ENCODE measurements at regions not wholly inside any gene's neighbourhood (a gene's known extent, or its start where the extent isn't known, plus 50 kb on each side); places are given as distances from the start of the nearest gene placed in this dataset.

- no peak for TF ChIP-seq CTCF (IDR thresholded peaks at IDR 0.05; ENCODE audit: low read depth, low read length, poor library complexity, severe bottlenecking)
- TF ChIP-seq EZH2phosphoT487 (IDR thresholded peaks at IDR 0.05; ENCODE audit: borderline replicate concordance, low read length), result no peak
Measured at GRCh38 chr2:7816233-7816632, 865.6 kb upstream of the ID2 start.

Data from DOHH2 (cell line).